Non-pigmented ciliary epithelial cell (primary cell): ENCODE measurements at regions not wholly inside any gene's neighbourhood (a gene's known extent, or its start where the extent isn't known, plus 50 kb on each side); places are given as distances from the start of the nearest gene placed in this dataset.

Experiments used
- DNase-seq: peaks from one replicate; pipeline ENCODE4 v3.0.0-alpha.2; 2010; ENCODE audit warnings: low read depth

DNA sequence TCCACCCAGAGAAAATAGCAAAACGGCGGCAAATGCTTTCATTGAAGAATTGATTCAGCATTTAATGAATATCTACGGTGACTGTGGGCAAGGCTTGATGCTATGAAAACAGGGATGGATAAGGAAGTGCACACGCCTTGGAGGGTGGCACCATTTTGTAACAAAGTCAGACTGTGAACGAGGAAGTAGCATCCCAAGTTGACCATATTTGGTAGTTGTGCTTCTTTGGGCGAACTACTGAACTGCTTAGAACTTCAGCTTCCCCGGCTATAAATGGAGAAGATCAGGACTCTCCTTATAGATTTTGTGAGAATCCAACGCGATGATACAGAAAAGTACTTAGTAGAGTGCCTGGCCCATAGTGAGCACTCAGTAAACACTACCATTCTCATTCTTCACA lies 303.2 kb downstream of the MAF start:
- no peak for DNase-seq

DNA sequence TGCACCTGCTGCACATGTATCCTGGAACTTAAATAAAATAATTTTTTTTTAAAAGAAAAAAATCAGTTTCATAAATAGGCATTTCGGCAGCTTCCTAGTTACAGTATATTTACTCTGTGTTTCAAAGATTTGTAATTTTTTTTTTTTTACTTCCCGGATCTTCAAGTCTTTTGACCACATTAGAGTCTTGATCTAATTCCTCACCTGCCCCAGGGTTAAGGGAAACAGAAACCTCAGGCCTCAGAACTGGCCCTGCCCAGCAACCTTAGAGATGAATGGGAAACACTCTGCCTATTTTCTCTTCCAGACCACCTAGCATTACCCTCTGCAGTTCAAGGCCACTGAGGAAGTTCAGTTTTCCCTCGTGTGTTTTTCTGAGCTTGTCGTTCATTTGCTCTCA lies 304.0 kb downstream of the MAF start:
- DNase-seq: no peak

DNA sequence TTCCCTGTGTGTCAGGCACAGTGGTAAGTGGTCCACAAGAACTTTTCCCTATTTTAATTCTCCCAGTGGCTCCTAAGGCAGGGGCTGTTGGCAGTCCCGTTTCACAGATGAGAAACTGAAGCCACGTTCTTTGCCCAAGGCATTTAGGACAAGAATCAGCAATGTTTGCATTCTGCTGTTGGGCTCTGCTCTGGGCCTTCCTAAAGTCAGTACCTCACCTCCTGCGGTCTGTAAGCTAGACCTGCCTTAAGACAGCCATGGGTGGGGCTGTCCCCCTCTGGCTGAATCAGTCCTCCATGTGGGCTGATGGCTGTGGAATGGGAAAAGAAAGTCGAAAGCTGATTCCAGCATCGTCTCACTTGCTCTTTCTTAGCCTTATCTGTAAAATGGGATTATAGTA lies 304.8 kb downstream of the MAF start:
- DNase-seq: no peak

DNA sequence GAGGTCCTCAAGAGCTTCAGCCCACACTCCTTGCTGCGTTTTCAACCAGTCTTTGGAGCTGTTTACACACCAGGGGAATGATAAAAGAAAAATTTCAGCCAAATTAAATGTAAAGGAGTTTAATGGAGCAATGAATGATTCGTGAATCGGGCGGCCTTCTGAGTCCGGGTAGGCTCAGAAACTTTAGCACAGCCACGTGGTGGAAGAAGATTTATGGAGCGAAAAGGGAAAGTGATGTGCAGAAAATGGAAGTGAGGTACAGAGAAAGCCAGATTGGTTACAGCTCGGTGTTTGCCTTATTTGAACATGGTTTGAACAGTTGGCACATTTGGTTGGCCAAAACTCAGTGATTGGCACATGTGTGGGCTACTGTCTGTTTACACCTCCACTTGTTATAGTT lies 305.4 kb downstream of the MAF start:
- DNase-seq: no peak

DNA sequence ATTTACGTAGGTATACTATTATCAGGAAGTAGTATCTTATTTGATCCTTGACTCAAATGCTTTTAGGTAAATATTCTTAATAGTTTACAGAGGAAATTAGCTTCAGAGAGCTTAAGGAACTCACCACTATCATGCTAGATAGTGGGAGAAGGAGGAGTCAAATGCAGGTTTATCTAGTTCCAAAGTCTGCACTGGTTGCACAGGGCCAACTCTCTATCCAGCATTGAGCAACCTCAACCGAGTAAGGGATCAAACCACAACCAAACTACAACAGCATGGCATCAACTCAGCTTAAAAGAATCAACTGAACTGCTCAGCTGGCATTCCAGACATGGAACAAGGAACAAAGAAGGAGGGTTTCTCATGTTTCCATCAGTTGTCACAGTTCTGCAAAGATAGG lies 306.0 kb downstream of the MAF start:
- DNase-seq: no peak

DNA sequence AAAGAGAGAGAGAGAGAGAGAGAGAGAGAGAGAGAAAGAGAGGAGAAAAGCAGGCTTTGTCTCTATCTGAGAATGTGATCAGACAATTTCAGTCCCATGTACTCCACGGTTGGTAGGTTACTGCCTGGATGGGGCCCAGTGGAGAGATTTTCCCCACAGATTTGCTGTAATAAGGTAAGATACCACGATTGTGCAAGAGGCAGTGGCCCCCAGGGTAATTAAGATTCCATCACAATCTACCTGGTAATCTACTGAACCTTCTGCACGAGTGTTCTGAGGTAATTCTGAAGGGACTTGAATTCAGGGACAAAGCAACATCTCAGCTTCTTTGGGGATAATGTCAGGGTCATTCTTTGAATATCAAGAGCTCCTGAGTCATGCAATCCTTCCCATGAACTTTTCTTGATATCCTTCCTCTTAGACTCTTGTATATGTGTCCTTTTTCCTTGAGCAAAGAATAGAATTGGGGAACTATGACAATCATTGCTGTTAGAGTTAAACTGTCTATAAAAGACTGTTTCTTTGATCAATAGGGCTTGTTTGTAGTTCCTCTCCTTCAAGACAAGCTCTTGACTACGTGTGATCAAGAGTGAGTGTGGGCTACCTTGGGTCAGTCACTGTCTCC lies 306.6 kb downstream of the MAF start:
- no peak for DNase-seq

DNA sequence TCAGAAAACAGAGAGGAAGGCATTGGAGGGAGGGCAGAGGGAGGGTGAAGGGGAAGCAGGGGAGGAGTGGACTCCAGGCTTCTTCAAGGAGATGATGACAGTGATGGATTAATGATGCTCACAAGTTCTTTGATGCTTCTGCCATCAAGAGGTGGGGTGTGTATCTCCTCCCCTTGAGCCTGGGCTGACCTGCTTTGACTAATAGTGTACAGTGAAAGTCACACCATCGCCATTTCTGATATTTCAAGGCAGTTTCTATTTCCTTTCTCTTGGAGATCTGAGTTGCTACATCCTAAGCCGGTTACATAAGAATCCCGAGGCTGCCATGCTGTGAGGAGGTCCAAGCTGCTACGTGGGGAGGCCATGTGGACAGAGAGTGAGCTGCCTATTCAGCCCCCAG lies 312.5 kb downstream of the MAF start:
- DNase-seq: no peak

DNA sequence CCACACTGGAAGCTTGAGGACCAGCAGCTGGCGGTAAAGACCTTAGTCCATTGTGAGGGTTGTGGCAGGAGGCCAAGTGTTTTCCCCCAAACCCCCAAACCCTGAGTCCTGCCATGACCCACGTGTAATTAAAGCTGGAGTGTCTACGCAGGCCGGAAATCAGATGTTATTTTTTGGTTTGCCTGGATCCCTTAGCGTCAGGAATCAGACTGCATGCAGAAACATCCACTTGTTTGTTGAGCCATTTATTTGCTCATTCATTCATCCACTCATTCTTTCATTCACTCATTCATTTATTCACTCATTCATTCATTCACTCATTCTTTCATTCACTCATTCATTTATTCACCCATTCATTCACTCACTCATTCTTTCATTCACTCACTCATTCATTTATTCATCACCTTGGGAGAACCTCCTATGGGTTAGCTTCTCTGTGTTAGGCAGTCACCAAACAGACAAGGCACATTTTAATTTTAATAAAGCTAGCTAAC lies 313.1 kb downstream of the MAF start:
- DNase-seq: no peak

DNA sequence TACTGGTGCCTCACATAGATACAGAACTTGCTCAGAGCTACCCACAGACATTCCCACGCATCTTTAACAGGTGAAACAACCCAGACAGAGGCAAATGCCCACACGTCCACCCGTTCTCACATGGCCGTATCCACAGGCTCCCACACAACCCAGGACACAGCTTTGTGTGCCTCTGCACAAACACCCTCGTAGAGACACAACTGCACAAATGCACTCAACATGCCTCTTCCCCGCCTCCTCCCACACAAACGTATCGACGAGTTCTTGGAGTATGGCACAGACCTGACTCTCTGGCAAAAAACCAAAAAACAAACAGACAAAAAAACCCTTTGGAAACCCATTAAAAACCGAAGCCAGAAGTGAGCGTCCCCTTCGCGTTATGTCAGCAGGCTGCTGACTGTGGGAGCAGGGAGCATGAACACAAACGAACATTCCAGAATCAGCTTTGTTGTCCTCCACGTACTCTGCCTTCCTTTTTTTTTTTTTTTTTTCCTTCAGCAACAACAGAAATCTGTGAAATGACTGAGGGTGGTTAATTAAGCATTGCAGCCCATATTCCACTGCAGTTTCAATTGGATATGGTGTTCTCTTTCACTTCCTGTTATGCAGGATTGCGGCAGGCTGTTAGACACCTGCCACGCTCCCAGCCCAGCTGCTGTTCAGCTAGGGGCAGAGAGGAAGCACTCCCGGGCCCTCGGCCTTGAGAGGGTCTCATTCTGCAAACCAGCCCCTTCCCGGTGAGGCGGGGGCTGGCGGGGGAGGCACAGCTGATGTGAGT lies 313.7 kb downstream of the MAF start:
- no peak for DNase-seq

DNA sequence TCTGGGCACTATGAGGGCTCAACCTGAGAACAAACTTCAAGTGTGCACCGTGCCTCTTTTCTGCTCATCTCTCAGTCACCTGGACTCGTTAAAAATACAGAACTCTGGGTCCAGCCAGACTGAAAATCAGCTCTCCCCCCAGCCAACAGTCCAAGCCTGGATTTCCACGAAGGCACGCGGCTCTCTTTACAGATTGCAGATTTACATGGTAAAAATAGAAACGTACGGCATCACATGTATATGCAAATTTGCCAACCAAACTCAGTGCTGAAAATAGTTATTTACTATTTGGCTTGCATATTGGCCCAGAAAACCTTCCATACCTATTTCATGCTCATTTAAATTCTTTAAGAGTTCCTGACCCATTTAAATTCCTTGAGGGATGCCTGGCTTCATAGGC lies 315.8 kb downstream of the MAF start:
- DNase-seq: no peak

DNA sequence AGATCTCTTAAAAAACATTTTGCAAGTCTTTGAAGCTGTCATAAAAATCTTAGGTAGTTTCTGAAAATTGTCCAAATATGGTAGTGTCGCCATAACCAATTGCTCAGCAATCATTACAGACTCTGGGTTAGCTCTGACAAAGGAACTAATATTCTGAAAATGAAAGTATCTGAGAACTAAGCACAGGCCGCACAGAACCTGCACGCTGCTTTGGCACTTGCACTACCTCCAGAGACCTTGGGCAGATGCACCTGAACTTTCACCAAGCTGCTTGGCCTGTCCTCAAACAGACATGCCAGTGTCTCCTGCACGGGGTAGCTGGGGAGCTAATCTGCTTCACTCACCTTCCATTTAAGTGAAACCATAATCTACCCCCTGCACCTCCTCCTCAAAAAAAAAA lies 317.0 kb downstream of the MAF start:
- no peak for DNase-seq

DNA sequence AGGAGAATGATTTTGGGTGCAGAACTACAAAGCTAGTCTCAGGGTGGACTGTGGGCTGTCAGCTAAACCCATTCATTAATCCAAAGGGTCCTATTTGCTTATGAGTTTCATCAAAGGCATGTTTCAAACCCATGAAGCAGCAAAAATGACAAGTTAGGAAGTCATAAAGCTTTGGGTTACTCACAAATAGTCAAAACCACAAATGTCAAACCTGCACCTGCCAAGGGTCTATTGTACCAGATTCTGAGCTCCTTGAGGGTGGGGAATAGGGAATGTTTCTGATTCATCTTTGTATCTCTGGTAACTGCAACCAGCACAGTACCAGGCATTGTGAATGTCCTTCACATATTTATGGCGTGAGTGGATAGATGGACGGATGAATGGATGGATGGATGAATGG lies 317.7 kb downstream of the MAF start:
- DNase-seq: no peak

DNA sequence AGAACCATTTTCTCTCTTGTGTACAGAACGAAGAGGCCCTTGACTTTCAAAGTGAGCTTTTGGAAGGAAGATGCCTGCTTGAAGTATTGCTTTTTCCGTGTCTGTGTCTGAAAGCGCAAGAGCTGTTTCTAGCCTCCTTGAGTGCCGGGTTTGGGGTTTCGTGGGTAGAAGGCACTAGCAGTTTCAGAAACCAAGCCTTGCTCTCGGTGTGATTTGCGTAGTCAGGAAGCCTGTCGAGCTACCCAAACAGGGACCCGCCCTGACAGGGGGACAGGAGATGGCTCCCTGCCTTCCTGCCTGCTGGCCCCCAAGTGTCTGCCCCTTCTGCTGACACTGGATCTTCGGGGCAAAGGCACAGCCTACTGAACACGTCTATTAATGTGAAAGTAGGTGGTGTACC lies 322.0 kb downstream of the MAF start:
- no peak for DNase-seq

DNA sequence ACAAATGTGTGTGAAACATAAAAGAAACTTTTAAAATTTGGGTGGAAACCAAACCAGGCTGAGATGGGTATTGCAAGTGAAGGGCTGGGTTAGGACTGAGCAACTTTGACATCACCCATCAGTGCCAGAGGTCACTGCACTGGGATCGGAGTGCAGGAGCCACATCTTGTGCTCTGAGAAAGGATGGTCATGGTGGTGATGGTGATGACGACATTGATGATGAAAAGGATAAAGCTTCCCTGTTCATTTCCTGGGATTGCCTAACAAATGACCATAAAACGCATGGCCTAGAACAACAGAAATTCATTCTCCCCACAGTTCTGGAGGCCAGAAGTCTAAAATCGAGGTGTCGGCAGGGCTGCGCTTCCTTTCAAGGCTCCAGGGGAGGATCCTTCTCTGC lies 324.0 kb downstream of the MAF start:
- no peak for DNase-seq

DNA sequence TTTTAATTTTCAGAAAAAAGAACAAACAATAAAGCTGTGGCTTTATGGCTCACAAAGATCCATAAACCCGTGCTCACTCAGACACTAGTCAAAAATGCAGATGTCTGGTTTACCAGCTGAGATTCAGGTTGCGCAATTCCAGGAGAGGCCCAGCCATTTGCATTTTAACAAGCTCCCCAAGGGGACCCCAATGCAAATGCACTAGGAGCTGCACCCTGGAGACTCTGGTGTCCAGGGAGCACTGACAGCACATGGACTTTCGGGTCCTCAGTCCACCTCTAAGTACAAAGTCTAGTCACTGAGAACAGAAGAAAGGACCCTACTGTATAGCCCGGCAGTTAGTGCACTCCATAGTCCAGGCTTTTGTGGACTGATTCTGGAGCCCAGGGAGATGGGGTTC lies 326.3 kb downstream of the MAF start:
- no peak for DNase-seq

DNA sequence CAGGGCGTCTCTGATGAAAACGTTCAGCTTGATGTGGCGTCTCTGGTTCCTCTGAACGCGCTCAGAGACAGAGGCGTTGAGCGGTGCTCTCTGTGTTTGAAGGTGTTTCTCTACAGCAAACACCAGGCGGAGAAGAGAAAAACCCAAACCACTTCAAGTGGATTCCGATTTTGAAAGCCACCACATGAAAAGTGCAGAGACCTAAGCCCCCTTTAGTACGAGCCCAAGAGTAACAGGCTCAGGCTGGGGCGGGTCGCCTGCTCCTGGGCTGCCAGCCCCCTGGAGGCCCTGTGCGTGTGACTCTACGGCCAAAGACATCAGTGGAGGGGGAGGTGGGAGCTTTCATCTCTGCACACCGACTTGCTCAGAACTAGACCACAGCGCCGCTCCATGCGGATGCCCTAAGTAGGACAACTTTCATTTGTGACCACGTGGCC lies 328.4 kb downstream of the MAF start:
- DNase-seq: no peak

DNA sequence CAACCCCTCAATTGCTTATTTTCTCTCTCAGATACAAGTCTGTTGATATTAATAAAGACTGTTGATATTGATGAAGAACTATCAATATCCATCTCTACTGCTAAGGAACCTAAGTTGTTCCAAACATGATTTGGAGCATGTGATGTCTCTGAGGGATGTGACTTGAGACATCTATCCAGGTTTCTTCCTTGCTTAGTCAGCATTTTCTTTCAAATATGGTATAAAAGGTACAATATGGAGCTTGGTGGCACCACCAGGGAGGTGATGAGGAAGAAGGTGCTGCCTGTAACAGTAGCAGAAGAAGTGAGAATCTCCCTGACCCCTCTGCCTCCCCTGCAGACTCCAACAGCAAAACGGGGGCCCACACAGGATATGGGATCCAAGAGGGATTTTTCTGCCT lies 329.0 kb downstream of the MAF start:
- no peak for DNase-seq

DNA sequence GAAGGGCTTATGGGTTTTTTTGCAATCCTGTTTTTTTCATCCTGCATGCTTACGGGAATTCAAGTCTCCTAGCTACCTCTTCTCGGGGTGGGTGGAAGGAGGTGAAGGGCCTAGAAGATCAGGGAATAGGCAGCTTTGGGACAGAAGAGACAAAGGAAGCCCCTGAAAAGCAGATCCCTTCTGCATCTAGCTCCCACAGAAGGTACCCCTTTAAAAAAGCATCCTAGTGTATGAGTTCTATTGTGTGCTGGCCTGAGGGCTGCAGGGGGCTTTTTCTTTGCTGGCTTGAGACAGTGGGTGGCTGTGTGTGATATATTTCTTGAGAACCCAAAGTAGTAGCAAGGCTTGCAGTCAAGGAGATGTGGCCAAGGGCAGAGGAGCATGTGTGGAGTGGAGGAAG lies 330.5 kb downstream of the MAF start:
- no peak for DNase-seq

DNA sequence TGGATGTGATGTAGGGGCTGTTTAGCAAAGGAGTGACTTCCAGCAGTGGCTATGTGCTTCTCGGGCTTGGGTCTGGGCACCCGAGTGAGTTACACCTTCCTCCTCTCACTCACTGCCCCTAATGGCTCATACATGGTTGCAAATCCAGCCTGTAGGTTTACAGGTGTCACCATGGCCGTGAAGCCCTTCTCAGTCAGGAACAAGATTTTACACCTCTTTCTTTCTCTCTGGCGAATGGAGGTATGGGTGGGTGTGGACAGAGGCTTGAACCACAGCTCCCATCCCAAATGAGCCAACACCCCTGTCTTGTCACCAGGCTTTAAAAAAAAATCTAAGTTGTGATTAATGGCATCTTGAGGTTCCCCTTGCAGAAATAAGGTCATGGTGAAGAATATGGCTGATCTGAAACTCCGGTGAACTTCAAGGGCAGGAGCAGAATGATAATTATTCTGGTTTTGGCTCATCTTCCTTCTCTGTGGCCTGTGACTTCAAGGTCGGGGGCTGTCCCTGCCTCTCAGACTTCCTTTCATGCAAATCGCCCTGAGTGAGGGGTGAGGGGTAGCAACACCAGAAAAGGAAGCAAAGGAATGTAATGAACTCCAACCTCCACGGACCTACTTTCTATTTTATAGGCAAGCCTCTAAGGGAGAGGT lies 331.2 kb downstream of the MAF start:
- no peak for DNase-seq

DNA sequence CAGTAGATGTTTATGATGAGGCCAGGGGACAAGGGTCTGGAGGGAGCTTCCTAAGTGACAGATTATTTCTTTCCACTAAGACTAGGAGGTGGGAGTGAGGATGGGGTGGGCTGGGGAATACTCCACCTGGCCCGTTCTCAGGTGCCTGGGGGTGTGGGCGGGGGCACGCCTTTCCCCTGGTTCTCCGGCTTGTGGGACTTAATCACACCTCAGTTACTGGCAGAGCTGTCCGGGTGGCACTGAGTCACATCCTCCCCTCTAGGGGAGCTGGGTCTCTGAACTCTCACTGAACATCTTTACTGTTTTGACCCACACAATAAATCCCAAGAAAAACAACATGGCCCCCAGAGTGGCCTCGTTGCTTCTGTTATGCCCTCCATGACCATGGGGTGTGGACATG lies 332.8 kb downstream of the MAF start:
- DNase-seq: no peak

DNA sequence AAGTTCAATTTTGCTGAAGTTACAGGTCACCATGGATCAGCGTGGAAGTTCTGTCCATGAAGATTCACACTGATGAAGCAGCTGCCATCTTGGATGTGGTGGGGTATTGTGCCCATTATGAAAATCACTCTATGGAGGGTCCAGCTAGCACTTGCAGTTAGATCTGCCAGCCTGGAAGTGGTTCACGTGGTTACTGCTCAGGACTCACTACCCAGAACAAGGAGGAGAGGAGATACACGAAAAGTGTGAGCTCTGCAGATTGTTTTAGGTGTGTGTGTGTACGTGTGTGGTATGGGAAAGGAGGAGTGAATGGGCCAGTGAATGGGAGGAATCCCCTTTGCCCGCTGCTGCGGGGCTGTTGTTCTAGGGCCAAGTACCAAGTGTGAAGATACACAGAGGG lies 333.4 kb downstream of the MAF start:
- no peak for DNase-seq

DNA sequence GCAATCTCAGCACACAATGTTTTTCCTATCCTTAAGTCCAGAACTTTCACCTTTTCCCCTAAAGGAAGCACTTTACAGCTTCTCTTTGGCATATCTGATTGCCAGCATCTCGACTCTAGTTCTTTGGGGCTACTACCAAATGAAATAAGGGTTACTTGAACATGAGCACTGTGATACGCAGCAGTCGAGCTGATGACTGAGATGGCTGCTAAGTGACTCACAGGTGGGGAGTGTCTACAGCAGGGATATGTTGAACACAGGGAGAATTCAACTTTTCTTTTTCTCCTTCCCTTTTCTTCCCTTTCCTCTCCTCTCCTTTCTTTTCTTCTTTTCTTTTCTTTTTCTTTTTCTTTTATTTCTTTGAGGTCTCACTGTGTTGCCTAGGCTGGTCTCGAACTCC lies 334.8 kb downstream of the MAF start:
- no peak for DNase-seq

DNA sequence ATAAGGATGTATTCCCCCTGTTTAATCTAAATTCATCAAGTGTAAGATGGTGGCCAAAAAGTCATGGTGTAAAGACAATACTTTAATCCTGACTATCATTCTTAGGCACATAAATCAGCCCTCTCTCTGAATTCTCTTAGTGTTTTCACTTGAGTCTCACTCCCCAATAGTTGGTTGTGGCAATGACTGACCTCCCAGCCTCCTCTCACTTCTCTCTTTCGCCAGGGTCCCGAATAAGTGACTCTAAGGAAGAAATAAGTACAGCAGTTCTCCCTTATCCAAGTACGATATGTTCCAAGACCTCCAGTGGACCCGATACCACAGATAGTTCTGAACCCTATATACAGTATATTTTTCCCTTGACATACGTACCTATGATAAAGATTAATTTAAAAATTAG lies 335.3 kb downstream of the MAF start:
- DNase-seq: no peak
